ENCODE measurements at regions not wholly inside any gene's neighbourhood (a gene's known extent, or its start where the extent isn't known, plus 50 kb on each side); places are given as distances from the start of the nearest gene placed in this dataset.

GRCh38 chr6:114839019-114839418, 496.2 kb upstream of the HS3ST5 start:
- Histone ChIP-seq H3K36me3 (ENCODE audit: control insufficient read depth in 1 of 2, insufficient read depth in 2 of 2, low read length in 2 of 2) (no peaks in the 10 kb centered on the region), H4K20me1 (ENCODE audit: insufficient read depth) (no peaks in the 10 kb centered on the region), H2AFZ (ENCODE audit: low read depth, low read length, poor library complexity, severe bottlenecking) (no peak overlapping the region), H3K4me1 (ENCODE audit: control insufficient read depth in 1 of 2, insufficient read depth in 2 of 2, low read length in 2 of 2) (no peaks in the 10 kb centered on the region), H3K79me2 (ENCODE audit: insufficient read depth, low read length) (no peaks in the 10 kb centered on the region), H3K9me3 (ENCODE audit: control insufficient read depth in 1 of 2, insufficient read depth in 1 of 2, low read depth in 1 of 2, low read length in 2 of 2) (peaks cover 0 to 4% of the 10 kb centered on the region in 2 experiments; a peak in 1 of 4 replicates), H3K4me2 (ENCODE audit: low read length) (no peak overlapping the region), H3K9ac (ENCODE audit: low read length) (no peak overlapping the region), H3K27ac (ENCODE audit: low read depth, low read length) (no peak overlapping the region), H3K9me2 (ENCODE audit: insufficient read depth) (no peaks in the 10 kb centered on the region), H3K4me3 (replicated peaks in 1 of 2; ENCODE audit: low read depth in 1 of 2, low read length in 2 of 2) (no peak overlapping the region), H3K27me3 (ENCODE audit: insufficient read depth, low read length) (no peaks in the 10 kb centered on the region)
- BruUV-seq (replicated peaks) = no TSS peak
- TF ChIP-seq TCF7L2 (IDR thresholded peaks at IDR 0.05; ENCODE audit: borderline replicate concordance, extremely low read depth, insufficient read depth, insufficient read length) = no peak
- TF ChIP-seq EGR1 (IDR thresholded peaks at IDR 0.05; ENCODE audit: low read depth) = no peak
- TF ChIP-seq ZNF274 (IDR thresholded peaks at IDR 0.05; ENCODE audit: low read depth, low read length) = no peak
- no peak for TF ChIP-seq YY1 (IDR thresholded peaks at IDR 0.05; ENCODE audit: extremely low read depth, insufficient replicate concordance, low read depth, low read length)
- no peak for TF ChIP-seq FOSL1 (IDR thresholded peaks at IDR 0.05; ENCODE audit: low read depth)
- no peak for TF ChIP-seq POLR2AphosphoS5 (IDR thresholded peaks at IDR 0.05; ENCODE audit: low read depth, low read length)
- TF ChIP-seq ZFX (IDR thresholded peaks at IDR 0.05) = no peak
- CTCF ChIA-PET = no interaction called here
- ATAC-seq = no peak
- intact Hi-C loops (cut with micrococcal nuclease) = no loop called here
- RAD21 ChIA-PET (ENCODE audit: low non-redundant PET in 1 of 2, low total read pairs in 2 of 2, uncharacterized antibody in 2 of 2, unreplicated experiment in 2 of 2) = no interaction called here
- DNase-seq (ENCODE audit: low read depth, low spot score) = no peak
- POLR2A ChIA-PET = no interaction called here

- no peaks in the 10 kb centered on the region for H3K79me2 ChIP-seq (ENCODE audit: insufficient read depth, low read length)
- no peaks in the 10 kb centered on the region for H3K9me2 ChIP-seq (ENCODE audit: insufficient read depth)
- H3K4me3 ChIP-seq (replicated peaks in 1 of 2; ENCODE audit: low read depth in 1 of 2, low read length in 2 of 2) = no peak overlapping the region
- H3K27me3 ChIP-seq (ENCODE audit: insufficient read depth, low read length) = no peaks in the 10 kb centered on the region
- no peaks in the 10 kb centered on the region for H3K9me3 ChIP-seq (ENCODE audit: control insufficient read depth in 1 of 2, insufficient read depth in 1 of 2, low read depth in 1 of 2, low read length in 2 of 2)
- H3K27ac ChIP-seq (ENCODE audit: low read depth, low read length) = no peak overlapping the region
- no peak for TF ChIP-seq ZFX (IDR thresholded peaks at IDR 0.05)
- no peak for TF ChIP-seq REST (IDR thresholded peaks at IDR 0.05; ENCODE audit: low read depth)
- no peak for TF ChIP-seq ELF1 (IDR thresholded peaks at IDR 0.05; ENCODE audit: borderline replicate concordance, low read depth)
- TF ChIP-seq CBX3 (IDR thresholded peaks at IDR 0.05; ENCODE audit: low read depth) = no peak
- TF ChIP-seq JUND (IDR thresholded peaks at IDR 0.05) = no peak
- TF ChIP-seq, protein P1, sequence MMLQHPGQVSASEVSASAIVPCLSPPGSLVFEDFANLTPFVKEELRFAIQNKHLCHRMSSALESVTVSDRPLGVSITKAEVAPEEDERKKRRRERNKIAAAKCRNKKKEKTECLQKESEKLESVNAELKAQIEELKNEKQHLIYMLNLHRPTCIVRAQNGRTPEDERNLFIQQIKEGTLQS (IDR thresholded peaks at IDR 0.05) = no peak
- no peak for TF ChIP-seq EZH2 (IDR thresholded peaks at IDR 0.05)
- TF ChIP-seq EZH2phosphoT487 (IDR thresholded peaks at IDR 0.05; ENCODE audit: borderline replicate concordance) = no peak
- TF ChIP-seq POLR2AphosphoS5 (IDR thresholded peaks at IDR 0.05; ENCODE audit: low read depth, low read length) = no peak
- no peak for TF ChIP-seq FOSL1 (IDR thresholded peaks at IDR 0.05; ENCODE audit: low read depth)
- no peak for TF ChIP-seq SP1 (IDR thresholded peaks at IDR 0.05; ENCODE audit: low read depth)
- no peak for ATAC-seq
- no TSS peak for BruUV-seq (replicated peaks)
- intact Hi-C loops (cut with micrococcal nuclease) = no loop called here
- no peaks in the 10 kb centered on the region for H3K4me1 ChIP-seq (ENCODE audit: control insufficient read depth in 1 of 2, insufficient read depth in 2 of 2, low read length in 2 of 2)
- no peaks in the 10 kb centered on the region for H3K36me3 ChIP-seq (ENCODE audit: control insufficient read depth in 1 of 2, insufficient read depth in 2 of 2, low read length in 2 of 2)
- ChIA-PET CTCF (no interaction called here), POLR2A (interaction anchor here (0.9 kb wide), 1 partner anchor 613 kb away, joined by 3 read pairs; no protein-coding TSS in a partner anchor), RAD21 (ENCODE audit: low non-redundant PET in 1 of 2, low total read pairs in 2 of 2, uncharacterized antibody in 2 of 2, unreplicated experiment in 2 of 2) (no interaction called here)
- H4K20me1 ChIP-seq (ENCODE audit: insufficient read depth) = no peaks in the 10 kb centered on the region
- no peak overlapping the region for H3K4me2 ChIP-seq (ENCODE audit: low read length)
- DNase-seq (ENCODE audit: low read depth, low spot score) = no peak
- H2AFZ ChIP-seq (ENCODE audit: low read depth, low read length, poor library complexity, severe bottlenecking) = no peak overlapping the region
- no peak overlapping the region for H3K9ac ChIP-seq (ENCODE audit: low read length)
Observed at GRCh38 chr6:114833211-114833610, 490.4 kb upstream of the HS3ST5 start.
